HG03565 (cell line): ENCODE measurements at regions not wholly inside any gene's neighbourhood (a gene's known extent, or its start where the extent isn't known, plus 50 kb on each side); places are given as distances from the start of the nearest gene placed in this dataset.
"Not testable (repeated sequence)": the region's sequence is repeated elsewhere in the genome, so short reads cannot be mapped to it uniquely, and the experiment has no call there.

Source experiments
- ATAC-seq: cut with Tn5 transposase; IDR thresholded peaks from one replicate; pipeline ENCODE4 v1.9.1; 2021; ENCODE audit warnings: mild to moderate bottlenecking, moderate library complexity; ENCODE audit not compliant: unreplicated experiment

- no peak for ATAC-seq
These were observed 353.7 kb downstream of the RSL24D1 start for GRCh38 chr15:54843006-54843405.

GRCh38 chr15:54841701-54842305 is 354.9 kb downstream of the RSL24D1 start:
- no peak for ATAC-seq

GRCh38 chr15:54840621-54841398 is 355.9 kb downstream of the RSL24D1 start:
- ATAC-seq = no peak

- no peak for ATAC-seq
These were observed 357.4 kb downstream of the RSL24D1 start for GRCh38 chr15:54839379-54839778.

GRCh38 chr15:54836052-54836795 is 360.5 kb downstream of the RSL24D1 start:
- ATAC-seq = peak; percentile 64

GRCh38 chr15:54829821-54830220 is 366.9 kb downstream of the RSL24D1 start:
- ATAC-seq = no peak

- ATAC-seq = no peak
These were observed 375.9 kb downstream of the RSL24D1 start for GRCh38 chr15:54820811-54821210.

GRCh38 chr15:54820098-54820497 is 376.6 kb downstream of the RSL24D1 start:
- no peak for ATAC-seq

GRCh38 chr15:54816401-54816800 is 380.3 kb downstream of the RSL24D1 start:
- no peak for ATAC-seq

- ATAC-seq = no peak
These were observed 381.2 kb downstream of the RSL24D1 start for GRCh38 chr15:54815556-54815955.

GRCh38 chr15:54812383-54812782 is 384.4 kb downstream of the RSL24D1 start:
- no peak for ATAC-seq

GRCh38 chr15:54810496-54810895 is 386.2 kb downstream of the RSL24D1 start:
- no peak for ATAC-seq

- no peak for ATAC-seq
These were observed 386.7 kb downstream of the RSL24D1 start for GRCh38 chr15:54810031-54810430.

GRCh38 chr15:54808321-54808720 is 388.4 kb downstream of the RSL24D1 start:
- ATAC-seq = no peak

- no peak for ATAC-seq
These were observed 392.8 kb downstream of the RSL24D1 start for GRCh38 chr15:54803987-54804386.

- ATAC-seq = peak; percentile 78
These were observed 393.5 kb downstream of the RSL24D1 start for GRCh38 chr15:54803134-54803808.

- ATAC-seq = no peak
These were observed 404.2 kb downstream of the RSL24D1 start for GRCh38 chr15:54792526-54792925.

- ATAC-seq = no peak
These were observed 406.0 kb downstream of the RSL24D1 start for GRCh38 chr15:54790693-54791092.

- no peak for ATAC-seq
These were observed 407.4 kb downstream of the RSL24D1 start for GRCh38 chr15:54789376-54789775.

- ATAC-seq = not testable (repeated sequence)
These were observed 415.5 kb downstream of the RSL24D1 start for GRCh38 chr15:54781220-54781619.

GRCh38 chr15:54779271-54779670 is 417.5 kb downstream of the RSL24D1 start:
- no peak for ATAC-seq
